ENCODE measurements at regions not wholly inside any gene's neighbourhood (a gene's known extent, or its start where the extent isn't known, plus 50 kb on each side); places are given as distances from the start of the nearest gene placed in this dataset.

GRCh38 chr13:108561149-108561548, 68.3 kb upstream of the MYO16 start:
- TF ChIP-seq CTCF (IDR thresholded peaks at IDR 0.05) (no peak), EP300 (IDR thresholded peaks at IDR 0.05) (no peak), POLR2A (IDR thresholded peaks at IDR 0.05; ENCODE audit: low read depth) (no peak)

Measured in esophagus muscularis mucosa (tissue), 4 donors.